H1 (cell line): ENCODE measurements at regions not wholly inside any gene's neighbourhood (a gene's known extent, or its start where the extent isn't known, plus 50 kb on each side); places are given as distances from the start of the nearest gene placed in this dataset.

ENCODE experiments used
- CTCF ChIA-PET: fragments of 300-600 bp; sonication (Branson Sonifier 250); formaldehyde crosslinking; loops from one replicate; lab custom pipeline; 2021; ENCODE audit not compliant: partially characterized antibody; lab: Charles Lee
- POLR2A ChIA-PET: fragments of 300-600 bp; sonication (Branson Sonifier 250); formaldehyde crosslinking; loops from one replicate; lab custom pipeline; 2021; ENCODE audit warnings: inconsistent platforms; ENCODE audit not compliant: partially characterized antibody; lab: Charles Lee
- DNase-seq, 2 experiments: peaks; one replicate each; pipeline versions ENCODE4 v3.0.0 to v3.0.0-alpha.2; 2010 to 2022; ENCODE audit warnings: low spot score in 2 of 2, low read depth in 1 of 2, mixed read lengths in 1 of 2
- FAIRE-seq: peaks from 2 replicates; lab custom pipeline; 2011; peaks lifted over from hg19 to GRCh38; lab: Jason Lieb, UNC
- H2AFZ ChIP-seq: 2 replicates; pipeline ENCODE4 v1.8.1; 2012; ENCODE audit warnings: low read length, inconsistent platforms
- H2AK5ac ChIP-seq: 2 replicates; pipeline ENCODE4 v1.6.1; 2013; ENCODE audit warnings: low read depth, low read length
- H2BK120ac ChIP-seq: replicated peaks from 2 replicates; pipeline ENCODE3; 2013; ENCODE audit warnings: low read depth, low read length, inconsistent platforms
- H2BK12ac ChIP-seq: 2 replicates; pipeline ENCODE4 v1.6.1; 2013; ENCODE audit warnings: low read depth, low read length
- H2BK15ac ChIP-seq: 2 replicates; pipeline ENCODE4 v1.6.1; 2013; ENCODE audit warnings: low read length
- H2BK20ac ChIP-seq: 2 replicates; pipeline ENCODE4 v1.6.1; 2013; ENCODE audit warnings: low read length
- H2BK5ac ChIP-seq: 2 replicates; pipeline ENCODE4 v1.6.1; 2013; ENCODE audit warnings: low read depth, low read length
- H3K14ac ChIP-seq: 2 replicates; pipeline ENCODE4 v1.6.1; 2013; ENCODE audit warnings: inconsistent platforms; ENCODE audit not compliant: insufficient read length
- H3K18ac ChIP-seq: 2 replicates; pipeline ENCODE4 v1.6.1; 2013; ENCODE audit warnings: low read length; ENCODE audit errors: extremely low read depth
- H3K23ac ChIP-seq: 2 replicates; pipeline ENCODE4 v1.6.1; 2013; ENCODE audit warnings: inconsistent platforms; ENCODE audit not compliant: insufficient read length
- H3K23me2 ChIP-seq: 2 replicates; pipeline ENCODE4 v1.6.1; 2013; ENCODE audit warnings: low read depth, low read length
- H3K27ac ChIP-seq: 2 replicates; pipeline ENCODE4 v1.6.1; 2011; ENCODE audit warnings: low read depth, low read length, inconsistent platforms
- H3K27me3 ChIP-seq, 4 experiments: replicated peaks in 1 of 4; 1 replicate in 1 of 4; 2 replicates in 3 of 4; pipeline versions ENCODE4 v1.6.1 to v1.8.1; 2011 to 2013; ENCODE audit warnings: low read length in 3 of 4, mild to moderate bottlenecking in 3 of 4, inconsistent platforms in 2 of 4, mixed read lengths in 2 of 4, moderate library complexity in 1 of 4; ENCODE audit not compliant: control insufficient read depth in 3 of 4, insufficient read depth in 3 of 4; ENCODE audit errors: extremely low read depth in 1 of 4
- H3K36me3 ChIP-seq, 4 experiments: 2 replicates each; pipeline versions ENCODE4 v1.6.1 to v1.8.1; 2011 to 2013; ENCODE audit warnings: mild to moderate bottlenecking in 4 of 4, low read length in 3 of 4, moderate library complexity in 2 of 4, control low read depth in 1 of 4, inconsistent platforms in 1 of 4; ENCODE audit not compliant: insufficient read depth in 4 of 4, control insufficient read depth in 2 of 4
- H3K4ac ChIP-seq: replicated peaks from 2 replicates; pipeline ENCODE3; 2013; ENCODE audit warnings: low read length, low read depth, mixed read lengths, inconsistent platforms; ENCODE audit not compliant: insufficient read length
- H3K4me1 ChIP-seq, 4 experiments: replicated peaks in 1 of 4; 1 replicate in 1 of 4; 2 replicates in 3 of 4; pipeline versions ENCODE4 v1.6.1 to v1.8.1; 2011 to 2013; ENCODE audit warnings: low read length in 3 of 4, inconsistent platforms in 2 of 4, mixed read lengths in 1 of 4; ENCODE audit not compliant: insufficient read depth in 4 of 4, control insufficient read depth in 3 of 4
- H3K4me2 ChIP-seq, 2 experiments: 2 replicates each; pipeline versions ENCODE4 v1.6.1 to v1.8.1; 2011 to 2013; ENCODE audit warnings: low read depth in 2 of 2, low read length in 2 of 2, control low read depth in 1 of 2, inconsistent platforms in 1 of 2, mild to moderate bottlenecking in 1 of 2; ENCODE audit not compliant: insufficient read depth in 1 of 2
- H3K4me3 ChIP-seq, 4 experiments: fragments of 200-600, 300-600 bp in 1 of 4; sonication (generic), shearing (Covaris generic), sonication (Bioruptor Twin) in 1 of 4; 2 replicates each; pipeline versions ENCODE4 v1.5.1 to v1.8.1; 2011 to 2016; ENCODE audit warnings: low read length in 4 of 4, low read depth in 3 of 4, control low read depth in 2 of 4, inconsistent platforms in 2 of 4, mild to moderate bottlenecking in 2 of 4, mixed read lengths in 1 of 4, moderate library complexity in 1 of 4; ENCODE audit not compliant: insufficient read depth in 2 of 4; ENCODE audit errors: extremely low read depth in 1 of 4
- H3K56ac ChIP-seq: replicated peaks from 2 replicates; pipeline ENCODE3; 2013; ENCODE audit warnings: low read depth, mild to moderate bottlenecking, mixed read lengths, low read length, inconsistent platforms; ENCODE audit not compliant: insufficient read length
- H3K79me1 ChIP-seq: 2 replicates; pipeline ENCODE4 v1.6.1; 2013; ENCODE audit warnings: low read depth, low read length, control low read depth
- H3K79me2 ChIP-seq, 2 experiments: 2 replicates each; pipeline versions ENCODE4 v1.6.1 to v1.8.1; 2012 to 2013; ENCODE audit warnings: low read length in 2 of 2, mild to moderate bottlenecking in 2 of 2, inconsistent platforms in 1 of 2; ENCODE audit not compliant: insufficient read depth in 2 of 2, control insufficient read depth in 1 of 2
- H3K9ac ChIP-seq, 4 experiments: replicated peaks in 1 of 4; 1 replicate in 1 of 4; 2 replicates in 3 of 4; pipeline versions ENCODE4 v1.6.1 to v1.8.1; 2011 to 2013; ENCODE audit warnings: low read depth in 3 of 4, low read length in 3 of 4, control low read depth in 2 of 4, mild to moderate bottlenecking in 2 of 4, moderate library complexity in 2 of 4, inconsistent platforms in 1 of 4; ENCODE audit errors: extremely low read depth in 1 of 4
- H3K9me3 ChIP-seq, 2 experiments: 2 replicates each; pipeline versions ENCODE4 v1.6.1 to v1.8.1; 2012 to 2013; ENCODE audit warnings: mild to moderate bottlenecking in 2 of 2, moderate library complexity in 2 of 2, control low read depth in 1 of 2, inconsistent platforms in 1 of 2, low read depth in 1 of 2, low read length in 1 of 2, mixed read lengths in 1 of 2; ENCODE audit not compliant: insufficient read depth in 2 of 2
- H4K20me1 ChIP-seq, 2 experiments: replicated peaks in 1 of 2; 2 replicates each; pipeline versions ENCODE3 to v1.8.1; 2011 to 2013; ENCODE audit warnings: inconsistent platforms in 2 of 2, low read length in 2 of 2, mild to moderate bottlenecking in 1 of 2; ENCODE audit not compliant: insufficient read depth in 2 of 2, control insufficient read depth in 1 of 2
- H4K5ac ChIP-seq: 2 replicates; pipeline ENCODE4 v1.6.1; 2013; ENCODE audit warnings: low read length, low read depth, mixed read lengths, inconsistent platforms; ENCODE audit not compliant: insufficient read length
- H4K8ac ChIP-seq: 2 replicates; pipeline ENCODE4 v1.8.0; 2013; ENCODE audit warnings: mild to moderate bottlenecking, moderate library complexity, low read length, inconsistent platforms; ENCODE audit not compliant: insufficient read depth; ENCODE audit errors: extremely low read depth
- H4K91ac ChIP-seq: replicated peaks from 2 replicates; pipeline ENCODE3; 2013; ENCODE audit warnings: low read length, mixed read lengths, inconsistent platforms; ENCODE audit not compliant: insufficient read length
- BACH1 ChIP-seq: IDR thresholded peaks from 2 replicates; pipeline ENCODE4 v1.6.1; 2012; ENCODE audit warnings: low read length, improper control_type of control experiment
- WGBS, 2 experiments: shearing (Covaris generic) in 1 of 2; methylation state at CpG; one replicate each; pipeline versions ENCODE4 v1.1.6 to v1.1.7; 2013 to 2015; ENCODE audit warnings: low lambda C conversion rate in 2 of 2, mixed read lengths in 2 of 2, inconsistent platforms in 1 of 2, low coverage in 1 of 2, missing lambda C conversion rate in 1 of 2; ENCODE audit not compliant: insufficient replicate concordance in 2 of 2, insufficient coverage in 1 of 2, insufficient read length in 1 of 2; ENCODE audit errors: extremely low coverage in 1 of 2, missing lambda C conversion rate in 1 of 2; 5-methylcytosine and 5-hydroxymethylcytosine counted together
- TF ChIP-seq, protein P1 (sequence below): IDR thresholded peaks from 2 replicates; pipeline ENCODE4 v1.6.1; 2012; ENCODE audit warnings: low read length, inconsistent platforms

DNA sequence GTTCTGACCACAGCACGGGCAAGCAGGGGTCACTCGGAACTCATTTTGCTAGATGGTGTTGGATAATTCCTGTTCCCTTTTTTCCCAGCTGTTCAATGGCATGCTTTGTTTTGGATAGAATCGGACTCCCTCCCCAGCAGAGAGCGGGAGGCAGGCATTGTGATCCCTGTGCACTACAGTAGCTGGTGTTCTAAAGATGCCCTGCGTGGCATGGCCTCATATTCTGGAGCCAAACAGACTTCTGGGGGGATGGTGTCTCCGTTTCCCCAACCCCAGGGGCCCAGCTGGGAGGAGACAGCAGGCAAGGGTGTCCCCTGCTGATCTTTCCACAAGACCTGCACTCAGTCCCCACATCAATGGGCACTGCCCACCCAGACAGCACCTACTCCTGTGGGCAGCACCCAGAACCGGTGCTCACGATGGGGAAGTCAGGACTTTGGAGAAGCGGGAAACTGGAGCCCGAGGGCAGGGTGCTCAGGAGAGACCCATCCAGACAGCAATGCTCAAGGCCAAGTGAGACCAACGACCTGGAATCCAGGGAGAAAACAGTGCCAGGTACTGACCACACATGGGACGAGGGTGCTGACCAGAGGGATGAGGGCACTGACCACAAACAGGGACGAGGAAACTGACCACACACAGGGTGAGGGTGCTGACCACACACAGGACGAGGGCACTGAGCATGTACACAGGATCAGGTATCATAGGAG, 934.9 kb downstream of the BRD1 start:
- H2AFZ ChIP-seq: no peak overlapping the region
- POLR2A ChIA-PET: no interaction called here
- H3K79me1 ChIP-seq: no peaks in the 10 kb centered on the region
- no peak overlapping the region for H2BK120ac ChIP-seq
- DNase-seq (no peak), FAIRE-seq (no peak)
- TF ChIP-seq, protein P1, sequence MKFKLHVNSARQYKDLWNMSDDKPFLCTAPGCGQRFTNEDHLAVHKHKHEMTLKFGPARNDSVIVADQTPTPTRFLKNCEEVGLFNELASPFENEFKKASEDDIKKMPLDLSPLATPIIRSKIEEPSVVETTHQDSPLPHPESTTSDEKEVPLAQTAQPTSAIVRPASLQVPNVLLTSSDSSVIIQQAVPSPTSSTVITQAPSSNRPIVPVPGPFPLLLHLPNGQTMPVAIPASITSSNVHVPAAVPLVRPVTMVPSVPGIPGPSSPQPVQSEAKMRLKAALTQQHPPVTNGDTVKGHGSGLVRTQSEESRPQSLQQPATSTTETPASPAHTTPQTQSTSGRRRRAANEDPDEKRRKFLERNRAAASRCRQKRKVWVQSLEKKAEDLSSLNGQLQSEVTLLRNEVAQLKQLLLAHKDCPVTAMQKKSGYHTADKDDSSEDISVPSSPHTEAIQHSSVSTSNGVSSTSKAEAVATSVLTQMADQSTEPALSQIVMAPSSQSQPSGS: no peak
- TF ChIP-seq BACH1: no peak
- no peak overlapping the region for H3K4ac ChIP-seq
- H2BK20ac ChIP-seq: no peak overlapping the region
- H4K5ac ChIP-seq: no peak overlapping the region
- peak overlapping the region; percentile 83 for H2BK15ac ChIP-seq
- CTCF ChIA-PET: interaction anchor here (0.5 to 1.1 kb wide), 4 partner anchors 14 to 197 kb away, joined by 3 read pairs; no protein-coding TSS in a partner anchor
- 88% methylated on average over 14 of the region's 14 CpGs; no CpG with 5 or more reads in 1 of the 2 experiments for WGBS, 2 experiments
- no peak overlapping the region for H3K4me2 ChIP-seq
- no peak overlapping the region for H3K23ac ChIP-seq
- H3K14ac ChIP-seq: no peak overlapping the region
- peaks cover 0 to 3% of the 10 kb centered on the region in 2 experiments for H4K20me1 ChIP-seq
- no peaks in the 10 kb centered on the region for H3K36me3 ChIP-seq
- no peak overlapping the region for H2BK5ac ChIP-seq
- H2BK12ac ChIP-seq: no peak overlapping the region
- H3K27ac ChIP-seq: no peak overlapping the region
- no peaks in the 10 kb centered on the region for H3K4me1 ChIP-seq
- no peak overlapping the region for H4K91ac ChIP-seq
- H3K4me3 ChIP-seq: no peak overlapping the region
- H2AK5ac ChIP-seq: no peak overlapping the region
- no peak overlapping the region for H3K56ac ChIP-seq
- H3K18ac ChIP-seq: no peak overlapping the region
- peaks cover 5% of the 10 kb centered on the region; the same call in 1 of the 2 replicates for H3K23me2 ChIP-seq
- H4K8ac ChIP-seq: no peak overlapping the region
- no peaks in the 10 kb centered on the region for H3K79me2 ChIP-seq
- H3K27me3 ChIP-seq: peaks cover 0 to 4% (median 2%) of the 10 kb centered on the region in 4 experiments; a peak in 3 of 7 replicates
- peaks cover 0 to 3% of the 10 kb centered on the region in 2 experiments; a peak in 1 of 4 replicates for H3K9me3 ChIP-seq
- no peak overlapping the region for H3K9ac ChIP-seq
